Mesothelial cell of epicardium (in vitro differentiated cells): ENCODE measurements at regions not wholly inside any gene's neighbourhood (a gene's known extent, or its start where the extent isn't known, plus 50 kb on each side); places are given as distances from the start of the nearest gene placed in this dataset.
A peak's percentile ranks its signal among the peaks of the same experiment; 100 is the strongest.

Source experiments
- DNase-seq, 2 experiments: peaks; one replicate each; pipeline ENCODE4 v3.0.0; 2021; ENCODE audit warnings: low spot score in 2 of 2; ENCODE audit not compliant: unreplicated experiment in 2 of 2
- H3K27ac Mint-ChIP-seq: 2 replicates; pipeline ENCODE4 v1.8.0; 2021; ENCODE audit warnings: mixed read lengths
- H3K27me3 Mint-ChIP-seq: 2 replicates; pipeline ENCODE4 v1.8.0; 2021; ENCODE audit warnings: low read depth, mixed read lengths
- H3K36me3 Mint-ChIP-seq: 2 replicates; pipeline ENCODE4 v1.8.0; 2021; ENCODE audit warnings: mixed read lengths
- H3K4me1 Mint-ChIP-seq: 2 replicates; pipeline ENCODE4 v1.8.0; 2021; ENCODE audit warnings: mixed read lengths
- H3K4me3 Mint-ChIP-seq: 2 replicates; pipeline ENCODE4 v1.8.0; 2021; ENCODE audit warnings: mild to moderate bottlenecking, moderate library complexity, mixed read lengths
- H3K9me3 Mint-ChIP-seq: 2 replicates; pipeline ENCODE4 v1.8.0; 2021; ENCODE audit warnings: mixed read lengths
- CTCF ChIP-seq: fragments of 200-600 bp; sonication (generic); IDR thresholded peaks from one replicate; pipeline ENCODE4 v1.5.0; 2021; ENCODE audit warnings: antibody characterized with exemption; ENCODE audit not compliant: unreplicated experiment

GRCh38 chr7:113710310-113711096 lies 208.3 kb downstream of the PPP1R3A start:
- Mint-ChIP-seq H3K4me1 (no peaks in the 10 kb centered on the region), H3K27ac (no peak overlapping the region), H3K27me3 (peaks cover 12% of the 10 kb centered on the region), H3K36me3 (no peaks in the 10 kb centered on the region), H3K4me3 (no peak overlapping the region), H3K9me3 (peaks cover 9% of the 10 kb centered on the region)
- peak; percentile 97 for TF ChIP-seq CTCF
- DNase-seq, result no peak

GRCh38 chr7:113705439-113705838 lies 213.4 kb downstream of the PPP1R3A start:
- Mint-ChIP-seq H3K27me3 (peaks cover 21% of the 10 kb centered on the region), H3K36me3 (no peaks in the 10 kb centered on the region), H3K4me3 (no peak overlapping the region), H3K9me3 (no peaks in the 10 kb centered on the region), H3K27ac (no peak overlapping the region), H3K4me1 (no peaks in the 10 kb centered on the region)
- TF ChIP-seq CTCF, result no peak
- DNase-seq, result no peak

- no peak overlapping the region for H3K4me3 Mint-ChIP-seq
- peaks cover 21% of the 10 kb centered on the region for H3K27me3 Mint-ChIP-seq
- no peaks in the 10 kb centered on the region for H3K4me1 Mint-ChIP-seq
- H3K36me3 Mint-ChIP-seq, result no peaks in the 10 kb centered on the region
- no peak for DNase-seq
- H3K9me3 Mint-ChIP-seq, result no peaks in the 10 kb centered on the region
- no peak overlapping the region for H3K27ac Mint-ChIP-seq
- peak; percentile 76 for TF ChIP-seq CTCF
These were observed 220.1 kb downstream of the PPP1R3A start for GRCh38 chr7:113698556-113699220.

GRCh38 chr7:113694149-113694548 lies 224.7 kb downstream of the PPP1R3A start:
- Mint-ChIP-seq H3K27ac (no peak overlapping the region), H3K9me3 (peaks cover 16% of the 10 kb centered on the region), H3K36me3 (no peaks in the 10 kb centered on the region), H3K4me3 (no peak overlapping the region), H3K4me1 (no peaks in the 10 kb centered on the region), H3K27me3 (peaks cover 8% of the 10 kb centered on the region)
- no peak for TF ChIP-seq CTCF
- DNase-seq, result no peak

- no peaks in the 10 kb centered on the region for H3K4me1 Mint-ChIP-seq
- no peak for DNase-seq
These were observed 234.6 kb downstream of the PPP1R3A start for GRCh38 chr7:113684165-113684564.

More at GRCh38 chr7:113684165-113684564, 234.6 kb downstream of the PPP1R3A start:
- Mint-ChIP-seq H3K27me3 (no peaks in the 10 kb centered on the region), H3K27ac (no peak overlapping the region), H3K4me3 (no peak overlapping the region), H3K36me3 (no peaks in the 10 kb centered on the region), H3K9me3 (peaks cover 44% of the 10 kb centered on the region)
- no peak for TF ChIP-seq CTCF
